K562 (cell line): ENCODE measurements at regions not wholly inside any gene's neighbourhood (a gene's known extent, or its start where the extent isn't known, plus 50 kb on each side); places are given as distances from the start of the nearest gene placed in this dataset.

ENCODE experiments used
- ATAC-seq: fragments of 200-7000 bp; cut with Tn5 transposase; 3 replicates; pipeline ENCODE4 v1.9.1; 2020; ENCODE audit warnings: moderate library complexity
- BruUV-seq: library from RNA; stranded (reverse); fragments of 400-500 nt; replicated peaks from 2 replicates; lab custom pipeline; 2021; lab: Mats Ljungman, UMichigan
- CTCF ChIA-PET: fragments of 300-600 bp; formaldehyde crosslinking; extraction: SDS; loops from one replicate; lab custom pipeline; 2021; ENCODE audit warnings: low intra/inter-chr PET ratio; lab: Yijun Ruan, JAX
- POLR2A ChIA-PET: fragments of 300-600, 350-650 bp; sonication (Branson Sonifier 250); formaldehyde crosslinking; extraction: SDS; loops from one replicate; lab custom pipeline; 2021; ENCODE audit warnings: antibody characterized with exemption, inconsistent platforms; lab: Yijun Ruan, JAX
- DNase-seq, 4 experiments: peaks; one replicate each; pipeline versions ENCODE4 v3.0.0 to v3.0.0-alpha.2; 2011 to 2018; ENCODE audit warnings: low spot score in 3 of 4, mixed read lengths in 3 of 4; ENCODE audit errors: extremely low read depth in 1 of 4
- FAIRE-seq: peaks from 2 replicates; lab custom pipeline; 2011; peaks lifted over from hg19 to GRCh38; lab: Jason Lieb, UNC
- H2AFZ ChIP-seq: 2 replicates; pipeline ENCODE4 v1.6.0; 2011; ENCODE audit warnings: low read depth, low read length, control low read depth, inconsistent platforms
- H3K27ac ChIP-seq: fragments of 200-600 bp; 3 replicates; pipeline ENCODE4 v1.8.0; 2011; ENCODE audit warnings: low read depth, mild to moderate bottlenecking, control low read depth, inconsistent platforms, low read length, moderate library complexity, mixed read lengths; ENCODE audit errors: extremely low read depth
- H3K27me3 ChIP-seq, 2 experiments: fragments of 300-600 bp in 1 of 2; 2 replicates in 1 of 2; 3 replicates in 1 of 2; pipeline versions ENCODE4 v1.6.0 to v1.8.0; 2011; ENCODE audit warnings: inconsistent platforms in 2 of 2, low read length in 2 of 2, mild to moderate bottlenecking in 1 of 2, mixed read lengths in 1 of 2, moderate library complexity in 1 of 2; ENCODE audit not compliant: control insufficient read depth in 2 of 2, insufficient read depth in 2 of 2
- H3K36me3 ChIP-seq: fragments of 300-600 bp; 3 replicates; pipeline ENCODE4 v1.8.0; 2011; ENCODE audit warnings: mild to moderate bottlenecking, low read length, inconsistent platforms; ENCODE audit not compliant: control insufficient read depth, insufficient read depth
- H3K4me1 ChIP-seq, 2 experiments: fragments of 200-600 bp in 1 of 2; replicated peaks in 1 of 2; 2 replicates in 1 of 2; 3 replicates in 1 of 2; pipeline versions ENCODE4 v1.5.1 to v1.8.0; 2011; ENCODE audit warnings: inconsistent platforms in 2 of 2, low read length in 2 of 2, mild to moderate bottlenecking in 1 of 2, mixed read lengths in 1 of 2, moderate library complexity in 1 of 2; ENCODE audit not compliant: control insufficient read depth in 2 of 2, insufficient read depth in 2 of 2
- H3K4me2 ChIP-seq: 2 replicates; pipeline ENCODE4 v1.6.1; 2011; ENCODE audit warnings: low read length, control low read depth, inconsistent platforms, mixed read lengths; ENCODE audit not compliant: insufficient read depth
- H3K4me3 ChIP-seq: fragments of 200-600 bp; sonication (generic), shearing (Covaris generic); 2 replicates; pipeline ENCODE4 v1.5.1; 2016; ENCODE audit warnings: control low read depth, inconsistent platforms
- H3K79me2 ChIP-seq: fragments of 200-600 bp; 3 replicates; pipeline ENCODE4 v1.8.0; 2011; ENCODE audit warnings: low read length, inconsistent platforms; ENCODE audit not compliant: control insufficient read depth, insufficient read depth
- H3K9ac ChIP-seq, 2 experiments: 2 replicates each; pipeline versions ENCODE4 v1.6.0 to v1.6.1; 2011; ENCODE audit warnings: low read depth in 2 of 2, low read length in 2 of 2, control low read depth in 1 of 2, inconsistent platforms in 1 of 2, mild to moderate bottlenecking in 1 of 2, mixed read lengths in 1 of 2; ENCODE audit not compliant: insufficient read depth in 1 of 2
- H3K9me1 ChIP-seq: one replicate; pipeline ENCODE4 v1.6.0; 2011; ENCODE audit warnings: inconsistent platforms, mild to moderate bottlenecking, low read length, moderate library complexity; ENCODE audit not compliant: control insufficient read depth, insufficient read depth
- H3K9me3 ChIP-seq: replicated peaks from 2 replicates; pipeline ENCODE4 v1.5.1; 2011; ENCODE audit warnings: low read depth, low read length, inconsistent platforms; ENCODE audit not compliant: control insufficient read depth, insufficient read depth
- H4K20me1 ChIP-seq: replicated peaks from 2 replicates; pipeline ENCODE4 v1.6.1; 2011; ENCODE audit warnings: low read length, inconsistent platforms, mixed read lengths; ENCODE audit not compliant: control insufficient read depth, insufficient read depth
- ARID3A ChIP-seq: IDR thresholded peaks from 2 replicates; pipeline ENCODE4 v1.6.1; 2012; ENCODE audit warnings: low read depth, low read length, improper control_type of control experiment, borderline replicate concordance
- ELF4 ChIP-seq: fragments of 450-650 bp; formaldehyde crosslinking; IDR thresholded peaks from 2 replicates; pipeline ENCODE4 v1.4.0; 2022; ENCODE audit warnings: missing genetic modification characterization
- HNRNPH1 ChIP-seq: fragments of 200-400 bp; formaldehyde crosslinking; optimal IDR thresholded peaks from 2 replicates; pipeline ENCODE3; 2017; ENCODE audit warnings: low read depth, mild to moderate bottlenecking, low read length, moderate library complexity
- HOMEZ ChIP-seq: fragments of 250-450 bp; sonication (Bioruptor Pico); IDR thresholded peaks from 2 replicates; pipeline ENCODE4 v1.4.0; 2020; ENCODE audit warnings: mild to moderate bottlenecking, moderate library complexity
- NBN ChIP-seq: fragments of 450-650 bp; IDR thresholded peaks from 2 replicates; pipeline ENCODE4 v1.6.1; 2016; ENCODE audit warnings: low read depth, mild to moderate bottlenecking
- SAFB2 ChIP-seq: fragments of 200-400 bp; formaldehyde crosslinking; IDR thresholded peaks from 2 replicates; pipeline ENCODE4 v1.6.1; 2018; ENCODE audit warnings: borderline replicate concordance, low read length, low read depth, moderate library complexity; ENCODE audit not compliant: severe bottlenecking
- SAP30 ChIP-seq: fragments of 200-600 bp; sonication (generic); IDR thresholded peaks from 2 replicates; pipeline ENCODE4 v1.6.1; 2012; ENCODE audit warnings: borderline replicate concordance, low read depth, mild to moderate bottlenecking, moderate library complexity, low read length, control low read depth, inconsistent platforms; ENCODE audit not compliant: insufficient read depth, poor library complexity, severe bottlenecking
- WHSC1 ChIP-seq: IDR thresholded peaks from one replicate; pipeline ENCODE4 v1.6.1; 2012; ENCODE audit warnings: low read length, control low read depth, inconsistent platforms
- XRCC5 ChIP-seq: fragments of 200-400 bp; formaldehyde crosslinking; IDR thresholded peaks from 2 replicates; pipeline ENCODE4 v1.6.1; 2017; ENCODE audit warnings: low read depth, mild to moderate bottlenecking, low read length
- ZNF212 ChIP-seq: fragments of 450-650 bp; formaldehyde crosslinking; IDR thresholded peaks from 2 replicates; pipeline ENCODE4 v1.4.0; 2020; ENCODE audit warnings: mild to moderate bottlenecking
- ZNF347 ChIP-seq: fragments of 450-650 bp; formaldehyde crosslinking; IDR thresholded peaks from 2 replicates; pipeline ENCODE4 v1.4.0; 2020; ENCODE audit warnings: low read depth, mild to moderate bottlenecking, moderate library complexity
- ZNF699 ChIP-seq: fragments of 250-450 bp; sonication (Bioruptor Pico); IDR thresholded peaks from 2 replicates; pipeline ENCODE4 v1.8.0; 2021; ENCODE audit warnings: mild to moderate bottlenecking, moderate library complexity; ENCODE audit not compliant: insufficient replicate concordance
- in situ Hi-C: fragments of 300-500 bp; cut with MboI; formaldehyde crosslinking; loops from 4 replicates; pipeline ENCODE4 v1.15.0; 2018; ENCODE audit warnings: inconsistent platforms, mixed read lengths
- intact Hi-C: fragments of 100-400 bp; cut with micrococcal nuclease; formaldehyde crosslinking; loops from 2 replicates; pipeline ENCODE4 v1.14.2; 2022
- TF ChIP-seq, protein P1 (sequence below): IDR thresholded peaks from 3 replicates; pipeline ENCODE4 v1.6.1; 2011; ENCODE audit warnings: borderline replicate concordance, mild to moderate bottlenecking, moderate library complexity; ENCODE audit not compliant: insufficient read length; ENCODE audit errors: extremely low read depth

DNA sequence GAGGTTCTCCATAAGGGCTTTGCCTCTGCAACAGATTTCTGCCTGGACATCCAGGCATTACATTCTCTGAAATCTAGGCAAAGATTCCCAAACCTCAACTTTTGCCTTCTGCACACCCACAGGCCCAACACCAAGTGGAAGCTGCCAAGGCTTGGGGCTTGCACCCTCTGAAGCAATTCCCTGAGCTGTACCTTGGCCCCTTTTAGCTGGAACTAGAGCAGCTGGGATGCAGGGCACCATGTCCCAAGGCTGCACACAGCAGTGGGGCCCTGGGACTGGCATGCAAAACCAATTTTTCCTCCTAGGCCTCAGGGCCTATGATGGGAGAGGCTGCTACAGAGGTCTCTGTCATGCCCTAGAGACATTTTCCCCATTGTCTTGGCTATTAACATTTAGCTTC is 943.2 kb downstream of the PCDH17 start:
- FAIRE-seq, result no peak

More for the DNA sequence above, 943.2 kb downstream of the PCDH17 start:
- no peaks in the 10 kb centered on the region for H4K20me1 ChIP-seq
- no peaks in the 10 kb centered on the region for H3K4me1 ChIP-seq
- ATAC-seq (no peak), DNase-seq (no peak)
- intact Hi-C loops, result no loop called here
- no peaks in the 10 kb centered on the region for H3K27me3 ChIP-seq
- no peak overlapping the region for H3K4me3 ChIP-seq
- ChIA-PET CTCF (no interaction called here), POLR2A (no interaction called here)
- in situ Hi-C loops, result no loop called here
- no peaks in the 10 kb centered on the region for H3K36me3 ChIP-seq
- H3K4me2 ChIP-seq, result no peak overlapping the region
- no peak overlapping the region for H3K9ac ChIP-seq
- H3K9me3 ChIP-seq, result no peaks in the 10 kb centered on the region
- no TSS peak for BruUV-seq
- no peaks in the 10 kb centered on the region for H3K79me2 ChIP-seq
- H3K27ac ChIP-seq, result no peak overlapping the region
- no peak for TF ChIP-seq ZNF699
- no peak for TF ChIP-seq NBN
- no peak for TF ChIP-seq HOMEZ (CRISPR knock-in tag)
- TF ChIP-seq WHSC1, result no peak
- no peak for TF ChIP-seq SAFB2
- no peak for TF ChIP-seq ZNF347
- TF ChIP-seq SAP30, result no peak
- TF ChIP-seq XRCC5, result no peak
- TF ChIP-seq HNRNPH1, result no peak
- TF ChIP-seq, protein P1, sequence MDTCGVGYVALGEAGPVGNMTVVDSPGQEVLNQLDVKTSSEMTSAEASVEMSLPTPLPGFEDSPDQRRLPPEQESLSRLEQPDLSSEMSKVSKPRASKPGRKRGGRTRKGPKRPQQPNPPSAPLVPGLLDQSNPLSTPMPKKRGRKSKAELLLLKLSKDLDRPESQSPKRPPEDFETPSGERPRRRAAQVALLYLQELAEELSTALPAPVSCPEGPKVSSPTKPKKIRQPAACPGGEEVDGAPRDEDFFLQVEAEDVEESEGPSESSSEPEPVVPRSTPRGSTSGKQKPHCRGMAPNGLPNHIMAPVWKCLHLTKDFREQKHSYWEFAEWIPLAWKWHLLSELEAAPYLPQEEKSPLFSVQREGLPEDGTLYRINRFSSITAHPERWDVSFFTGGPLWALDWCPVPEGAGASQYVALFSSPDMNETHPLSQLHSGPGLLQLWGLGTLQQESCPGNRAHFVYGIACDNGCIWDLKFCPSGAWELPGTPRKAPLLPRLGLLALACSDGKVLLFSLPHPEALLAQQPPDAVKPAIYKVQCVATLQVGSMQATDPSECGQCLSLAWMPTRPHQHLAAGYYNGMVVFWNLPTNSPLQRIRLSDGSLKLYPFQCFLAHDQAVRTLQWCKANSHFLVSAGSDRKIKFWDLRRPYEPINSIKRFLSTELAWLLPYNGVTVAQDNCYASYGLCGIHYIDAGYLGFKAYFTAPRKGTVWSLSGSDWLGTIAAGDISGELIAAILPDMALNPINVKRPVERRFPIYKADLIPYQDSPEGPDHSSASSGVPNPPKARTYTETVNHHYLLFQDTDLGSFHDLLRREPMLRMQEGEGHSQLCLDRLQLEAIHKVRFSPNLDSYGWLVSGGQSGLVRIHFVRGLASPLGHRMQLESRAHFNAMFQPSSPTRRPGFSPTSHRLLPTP, result no peak
- no peak for TF ChIP-seq ARID3A
- TF ChIP-seq ZNF212 (CRISPR knock-in tag), result no peak
- TF ChIP-seq ELF4, result no peak
- no peak overlapping the region for H2AFZ ChIP-seq
- H3K9me1 ChIP-seq, result no peaks in the 10 kb centered on the region
